ENCODE measurements at regions not wholly inside any gene's neighbourhood (a gene's known extent, or its start where the extent isn't known, plus 50 kb on each side); places are given as distances from the start of the nearest gene placed in this dataset.

GRCh38 chr3:170751899-170752293 lies 118.1 kb downstream of the RPL22L1 start:
- no peaks in the 10 kb centered on the region for H3K36me3 ChIP-seq (ENCODE audit: low read depth)
- DNase-seq (no peak), ATAC-seq (no peak)
- no peak for TF ChIP-seq CTCF (IDR thresholded peaks at IDR 0.05)
- intact Hi-C loops (cut with DNase I, micrococcal nuclease): no loop called here
- no peak overlapping the region for H3K4me3 ChIP-seq
- H3K9me3 ChIP-seq: no peaks in the 10 kb centered on the region
- no peaks in the 10 kb centered on the region for H3K4me1 ChIP-seq (ENCODE audit: low read depth)

GRCh38 chr3:170751083-170751898 lies 118.7 kb downstream of the RPL22L1 start:
- Histone ChIP-seq H3K4me1 (ENCODE audit: low read depth) (no peaks in the 10 kb centered on the region), H3K9me3 (no peaks in the 10 kb centered on the region), H3K4me3 (no peak overlapping the region), H3K36me3 (ENCODE audit: low read depth) (no peaks in the 10 kb centered on the region)
- intact Hi-C loops (cut with DNase I, micrococcal nuclease): no loop called here
- no peak for DNase-seq
- peak; percentile 56 for ATAC-seq
- TF ChIP-seq CTCF (IDR thresholded peaks at IDR 0.05): no peak

- DNase-seq: no peak
- no peak for TF ChIP-seq CTCF (IDR thresholded peaks at IDR 0.05)
- H3K9me3 ChIP-seq: no peaks in the 10 kb centered on the region
- H3K4me3 ChIP-seq: no peak overlapping the region
- intact Hi-C loops (cut with DNase I, micrococcal nuclease): no loop called here
- no peaks in the 10 kb centered on the region for H3K4me1 ChIP-seq (ENCODE audit: low read depth)
- no peaks in the 10 kb centered on the region for H3K36me3 ChIP-seq (ENCODE audit: low read depth)
- no peak for ATAC-seq
These were observed 119.5 kb downstream of the RPL22L1 start for GRCh38 chr3:170750478-170750830.

GRCh38 chr3:170749765-170750477 lies 120.1 kb downstream of the RPL22L1 start:
- intact Hi-C loops (cut with DNase I, micrococcal nuclease): no loop called here
- no peak for TF ChIP-seq CTCF (IDR thresholded peaks at IDR 0.05)
- ATAC-seq (no peak), DNase-seq (no peak)
- H3K4me1 ChIP-seq (ENCODE audit: low read depth): no peaks in the 10 kb centered on the region
- H3K4me3 ChIP-seq: no peak overlapping the region
- H3K36me3 ChIP-seq (ENCODE audit: low read depth): no peaks in the 10 kb centered on the region
- no peaks in the 10 kb centered on the region for H3K9me3 ChIP-seq

GRCh38 chr3:170749185-170749584 lies 120.8 kb downstream of the RPL22L1 start:
- ATAC-seq (no peak), DNase-seq (no peak)
- no peaks in the 10 kb centered on the region for H3K36me3 ChIP-seq (ENCODE audit: low read depth)
- H3K4me3 ChIP-seq: no peak overlapping the region
- TF ChIP-seq CTCF (IDR thresholded peaks at IDR 0.05): no peak
- no peaks in the 10 kb centered on the region for H3K4me1 ChIP-seq (ENCODE audit: low read depth)
- intact Hi-C loops (cut with DNase I, micrococcal nuclease): no loop called here
- no peaks in the 10 kb centered on the region for H3K9me3 ChIP-seq
